ENCODE measurements at regions not wholly inside any gene's neighbourhood (a gene's known extent, or its start where the extent isn't known, plus 50 kb on each side); places are given as distances from the start of the nearest gene placed in this dataset.
"Not testable (repeated sequence)": the region's sequence is repeated elsewhere in the genome, so short reads cannot be mapped to it uniquely, and the experiment has no call there.

GRCh38 chr19:28691683-28692082, 521.3 kb downstream of the UQCRFS1 start:
- H3K4me3 ChIP-seq (ENCODE audit: low read depth, low read length) = no peak overlapping the region
- TF ChIP-seq, protein P1, sequence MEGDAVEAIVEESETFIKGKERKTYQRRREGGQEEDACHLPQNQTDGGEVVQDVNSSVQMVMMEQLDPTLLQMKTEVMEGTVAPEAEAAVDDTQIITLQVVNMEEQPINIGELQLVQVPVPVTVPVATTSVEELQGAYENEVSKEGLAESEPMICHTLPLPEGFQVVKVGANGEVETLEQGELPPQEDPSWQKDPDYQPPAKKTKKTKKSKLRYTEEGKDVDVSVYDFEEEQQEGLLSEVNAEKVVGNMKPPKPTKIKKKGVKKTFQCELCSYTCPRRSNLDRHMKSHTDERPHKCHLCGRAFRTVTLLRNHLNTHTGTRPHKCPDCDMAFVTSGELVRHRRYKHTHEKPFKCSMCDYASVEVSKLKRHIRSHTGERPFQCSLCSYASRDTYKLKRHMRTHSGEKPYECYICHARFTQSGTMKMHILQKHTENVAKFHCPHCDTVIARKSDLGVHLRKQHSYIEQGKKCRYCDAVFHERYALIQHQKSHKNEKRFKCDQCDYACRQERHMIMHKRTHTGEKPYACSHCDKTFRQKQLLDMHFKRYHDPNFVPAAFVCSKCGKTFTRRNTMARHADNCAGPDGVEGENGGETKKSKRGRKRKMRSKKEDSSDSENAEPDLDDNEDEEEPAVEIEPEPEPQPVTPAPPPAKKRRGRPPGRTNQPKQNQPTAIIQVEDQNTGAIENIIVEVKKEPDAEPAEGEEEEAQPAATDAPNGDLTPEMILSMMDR (IDR thresholded peaks at IDR 0.05; ENCODE audit: low read depth, low read length, missing control alignments) = no peak
- DNase-seq (ENCODE audit: low read depth) = no peak

GRCh38 chr19:28689464-28689863, 523.5 kb downstream of the UQCRFS1 start:
- not testable (repeated sequence) for H3K4me3 ChIP-seq (ENCODE audit: low read depth, low read length); DNase-seq (ENCODE audit: low read depth)

- no peak overlapping the region for H3K4me3 ChIP-seq (ENCODE audit: low read depth, low read length)
- TF ChIP-seq, protein P1 (IDR thresholded peaks at IDR 0.05; ENCODE audit: low read depth, low read length, missing control alignments) = no peak
Measured at GRCh38 chr19:28687296-28687695, 525.7 kb downstream of the UQCRFS1 start.

GRCh38 chr19:28686756-28687155, 526.2 kb downstream of the UQCRFS1 start:
- DNase-seq (ENCODE audit: low read depth) = no peak
- H3K4me3 ChIP-seq (ENCODE audit: low read depth, low read length) = no peak overlapping the region
- TF ChIP-seq, protein P1 (IDR thresholded peaks at IDR 0.05; ENCODE audit: low read depth, low read length, missing control alignments) = no peak

More at GRCh38 chr19:28687296-28687695, 525.7 kb downstream of the UQCRFS1 start:
- DNase-seq (ENCODE audit: low read depth) = no peak

GRCh38 chr19:28685802-28686201, 527.1 kb downstream of the UQCRFS1 start:
- TF ChIP-seq, protein P1 (IDR thresholded peaks at IDR 0.05; ENCODE audit: low read depth, low read length, missing control alignments) = no peak
- H3K4me3 ChIP-seq (ENCODE audit: low read depth, low read length) = no peak overlapping the region
- DNase-seq (ENCODE audit: low read depth) = no peak

GRCh38 chr19:28685077-28685476, 527.9 kb downstream of the UQCRFS1 start:
- H3K4me3 ChIP-seq (ENCODE audit: low read depth, low read length); DNase-seq (ENCODE audit: low read depth): not testable (repeated sequence)

- TF ChIP-seq, protein P1 (IDR thresholded peaks at IDR 0.05; ENCODE audit: low read depth, low read length, missing control alignments) = no peak
- DNase-seq (ENCODE audit: low read depth) = no peak
- H3K4me3 ChIP-seq (ENCODE audit: low read depth, low read length) = no peak overlapping the region
Measured at GRCh38 chr19:28680111-28680510, 532.8 kb downstream of the UQCRFS1 start.

DNA sequence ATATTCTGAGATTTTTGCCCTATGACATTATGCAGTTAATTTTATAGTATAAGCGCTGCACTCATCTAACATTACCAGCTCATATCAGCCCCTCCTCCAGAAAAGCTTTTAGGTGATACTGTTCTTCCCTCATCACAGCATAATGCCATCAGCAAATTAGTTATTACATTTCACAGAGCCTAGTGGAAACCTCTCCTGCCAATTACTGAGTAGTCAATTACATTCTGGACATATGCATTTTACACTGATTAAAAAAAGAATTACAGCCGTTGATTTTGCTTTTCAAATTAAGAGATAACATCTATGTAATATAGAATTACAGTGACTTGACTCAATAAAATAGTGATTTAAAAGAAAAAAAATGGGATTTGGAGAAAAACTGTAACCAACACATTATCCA, 542.1 kb downstream of the UQCRFS1 start:
- TF ChIP-seq, protein P1 (IDR thresholded peaks at IDR 0.05; ENCODE audit: low read depth, low read length, missing control alignments) = no peak
- no peak overlapping the region for H3K4me3 ChIP-seq (ENCODE audit: low read depth, low read length)
- no peak for DNase-seq (ENCODE audit: low read depth)
